ENCODE measurements at regions not wholly inside any gene's neighbourhood (a gene's known extent, or its start where the extent isn't known, plus 50 kb on each side); places are given as distances from the start of the nearest gene placed in this dataset.

DNA sequence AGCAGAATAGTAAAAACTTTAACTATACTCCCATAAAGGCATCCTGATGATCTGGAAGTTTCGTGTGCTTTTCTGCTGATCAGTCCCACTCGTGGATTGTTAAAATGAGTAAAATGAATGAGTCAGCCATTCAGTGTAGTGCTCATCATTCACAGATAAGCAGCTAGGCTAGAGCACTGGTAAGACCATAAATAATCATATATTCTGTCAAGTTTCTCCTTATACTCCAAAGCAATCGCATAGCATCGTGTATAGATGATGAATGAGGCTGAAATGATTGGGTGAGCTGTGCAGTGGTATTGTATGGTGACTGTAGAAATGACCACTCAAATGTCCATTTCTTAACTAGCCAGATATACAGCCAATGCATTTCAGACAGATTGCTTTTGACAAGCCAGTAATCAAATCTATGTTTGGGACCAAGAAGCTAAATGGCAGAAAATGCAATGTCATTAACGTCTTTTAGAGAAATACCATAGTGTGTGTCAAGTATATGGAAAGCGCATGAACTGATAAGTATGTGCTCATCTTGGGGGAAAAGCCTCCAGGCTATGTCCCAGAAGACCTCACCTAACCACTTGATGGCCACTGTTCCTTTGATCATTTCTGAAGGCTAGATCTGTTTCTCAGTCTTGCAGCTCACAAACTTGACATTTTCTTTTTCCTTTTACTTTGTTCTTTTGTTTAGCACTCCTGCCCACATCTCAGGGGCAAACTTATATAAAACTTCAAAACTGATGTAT, 227.2 kb upstream of the FAM3C start:
- intact Hi-C loops (cut with micrococcal nuclease), result no loop called here
- no peak overlapping the region for H3K4me2 ChIP-seq (ENCODE audit: insufficient read depth, low read length)

More for the DNA sequence above, 227.2 kb upstream of the FAM3C start:
- no peak overlapping the region for H3K9ac ChIP-seq (replicated peaks; ENCODE audit: extremely low read depth, insufficient read depth, low read length)
- no peaks in the 10 kb centered on the region for H3K36me3 ChIP-seq (ENCODE audit: control insufficient read depth in 2 of 2, extremely low read depth in 1 of 2, insufficient read depth in 2 of 2, low read length in 2 of 2)
- H3K27me3 ChIP-seq (ENCODE audit: control insufficient read depth in 2 of 2, insufficient read depth in 2 of 2, low read length in 2 of 2), result no peaks in the 10 kb centered on the region
- H3K79me2 ChIP-seq (ENCODE audit: control insufficient read depth, insufficient read depth, low read length), result no peaks in the 10 kb centered on the region
- no peak overlapping the region for H3K27ac ChIP-seq (ENCODE audit: insufficient read depth, low read depth, low read length)
- no peaks in the 10 kb centered on the region for H3K4me1 ChIP-seq (ENCODE audit: control insufficient read depth, extremely low read depth, insufficient read depth, low read length)
- no peak overlapping the region for H3K4me3 ChIP-seq (replicated peaks in 1 of 3; ENCODE audit: insufficient read depth in 1 of 3, low read depth in 1 of 3, low read length in 3 of 3)
- H3K9me1 ChIP-seq (replicated peaks; ENCODE audit: control insufficient read depth, extremely low read depth, insufficient read depth, low read length), result no peaks in the 10 kb centered on the region
- ChIA-PET CTCF (interaction anchor here (0.9 to 3.0 kb wide), 4 partner anchors 33 to 371 kb away, joined by 3 to 13 read pairs (median 4); no protein-coding TSS in a partner anchor), POLR2A (no interaction called here)
- no peaks in the 10 kb centered on the region for H4K20me1 ChIP-seq (replicated peaks; ENCODE audit: control insufficient read depth, extremely low read depth, insufficient read depth, low read length)
- DNase-seq (ENCODE audit: low read depth, low spot score) (no peak), FAIRE-seq (no peak)
- dilution Hi-C loops (cut with MboI; ENCODE audit: extremely low pct_ligation_motif_present, low sequenced_read_pairs), result no loop called here
- TF ChIP-seq POLR2AphosphoS5 (IDR thresholded peaks at IDR 0.05; ENCODE audit: insufficient read depth, low read depth, low read length), result no peak
- no peak for TF ChIP-seq EZH2 (IDR thresholded peaks at IDR 0.05; ENCODE audit: borderline replicate concordance, low read depth, low read length, severe bottlenecking)
- no peak for TF ChIP-seq POLR2A (IDR thresholded peaks at IDR 0.05; ENCODE audit: low read depth, low read length)
- TF ChIP-seq, protein P1, sequence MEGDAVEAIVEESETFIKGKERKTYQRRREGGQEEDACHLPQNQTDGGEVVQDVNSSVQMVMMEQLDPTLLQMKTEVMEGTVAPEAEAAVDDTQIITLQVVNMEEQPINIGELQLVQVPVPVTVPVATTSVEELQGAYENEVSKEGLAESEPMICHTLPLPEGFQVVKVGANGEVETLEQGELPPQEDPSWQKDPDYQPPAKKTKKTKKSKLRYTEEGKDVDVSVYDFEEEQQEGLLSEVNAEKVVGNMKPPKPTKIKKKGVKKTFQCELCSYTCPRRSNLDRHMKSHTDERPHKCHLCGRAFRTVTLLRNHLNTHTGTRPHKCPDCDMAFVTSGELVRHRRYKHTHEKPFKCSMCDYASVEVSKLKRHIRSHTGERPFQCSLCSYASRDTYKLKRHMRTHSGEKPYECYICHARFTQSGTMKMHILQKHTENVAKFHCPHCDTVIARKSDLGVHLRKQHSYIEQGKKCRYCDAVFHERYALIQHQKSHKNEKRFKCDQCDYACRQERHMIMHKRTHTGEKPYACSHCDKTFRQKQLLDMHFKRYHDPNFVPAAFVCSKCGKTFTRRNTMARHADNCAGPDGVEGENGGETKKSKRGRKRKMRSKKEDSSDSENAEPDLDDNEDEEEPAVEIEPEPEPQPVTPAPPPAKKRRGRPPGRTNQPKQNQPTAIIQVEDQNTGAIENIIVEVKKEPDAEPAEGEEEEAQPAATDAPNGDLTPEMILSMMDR (IDR thresholded peaks at IDR 0.05; ENCODE audit: extremely low read depth in 1 of 2, insufficient read depth in 1 of 2, low read depth in 1 of 2, low read length in 2 of 2), result no peak
- TF ChIP-seq MYC (IDR thresholded peaks at IDR 0.05; ENCODE audit: low read depth, low read length), result no peak
- TF ChIP-seq FOS (IDR thresholded peaks at IDR 0.05; ENCODE audit: borderline replicate concordance, insufficient read depth, low read length), result no peak
- TF ChIP-seq, protein P2, sequence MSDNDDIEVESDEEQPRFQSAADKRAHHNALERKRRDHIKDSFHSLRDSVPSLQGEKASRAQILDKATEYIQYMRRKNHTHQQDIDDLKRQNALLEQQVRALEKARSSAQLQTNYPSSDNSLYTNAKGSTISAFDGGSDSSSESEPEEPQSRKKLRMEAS (IDR thresholded peaks at IDR 0.05; ENCODE audit: insufficient read depth, insufficient read length), result no peak
- no peak for TF ChIP-seq GATA2 (IDR thresholded peaks at IDR 0.05; ENCODE audit: insufficient read depth, insufficient read length, low read depth, low read length)
- no peak for TF ChIP-seq JUN (IDR thresholded peaks at IDR 0.05; ENCODE audit: borderline replicate concordance, insufficient read depth, insufficient read length, low read depth)
- no peaks in the 10 kb centered on the region for H3K9me3 ChIP-seq (replicated peaks; ENCODE audit: control insufficient read depth, insufficient read depth, low read length)
- H2AFZ ChIP-seq (ENCODE audit: low read depth, low read length), result no peak overlapping the region
- BruUV-seq (replicated peaks), result no TSS peak
